Fibroblast of mammary gland (primary cell): ENCODE measurements at regions not wholly inside any gene's neighbourhood (a gene's known extent, or its start where the extent isn't known, plus 50 kb on each side); places are given as distances from the start of the nearest gene placed in this dataset.

Experiments
- DNase-seq: peaks from one replicate; pipeline ENCODE4 v3.0.0-alpha.2; 2010; ENCODE audit warnings: low read depth
- H3K4me3 ChIP-seq: 2 replicates; pipeline ENCODE4 v1.5.1; 2011; ENCODE audit warnings: low read depth, mild to moderate bottlenecking, low read length, moderate library complexity; ENCODE audit not compliant: control insufficient read depth
- TF ChIP-seq, protein P1 (sequence below): conservative IDR thresholded peaks from 2 replicates; pipeline ENCODE4 v1.5.1; 2011; ENCODE audit warnings: low read depth, low read length, inconsistent platforms; ENCODE audit not compliant: control insufficient read depth, insufficient read depth

DNA sequence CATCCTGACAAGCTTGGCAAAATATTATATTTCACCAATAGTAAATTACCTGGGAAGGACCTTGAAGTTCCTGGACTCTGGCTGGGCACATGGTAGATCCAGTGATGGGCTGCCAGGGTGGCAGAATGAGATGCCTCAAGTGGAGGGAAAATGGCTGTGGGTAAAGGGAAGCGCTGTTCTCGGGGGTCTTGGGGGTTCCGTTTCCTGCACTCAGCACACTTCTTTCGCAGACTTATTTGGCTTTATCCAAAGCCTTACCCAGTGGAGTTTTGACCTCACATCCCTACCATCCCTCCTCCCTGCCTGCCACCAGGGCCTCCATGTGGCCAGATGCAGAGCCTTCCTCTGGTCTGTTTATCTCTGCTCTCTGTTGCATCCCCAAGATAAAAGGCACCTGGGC, 654.9 kb upstream of the HS6ST1 start:
- TF ChIP-seq, protein P1, sequence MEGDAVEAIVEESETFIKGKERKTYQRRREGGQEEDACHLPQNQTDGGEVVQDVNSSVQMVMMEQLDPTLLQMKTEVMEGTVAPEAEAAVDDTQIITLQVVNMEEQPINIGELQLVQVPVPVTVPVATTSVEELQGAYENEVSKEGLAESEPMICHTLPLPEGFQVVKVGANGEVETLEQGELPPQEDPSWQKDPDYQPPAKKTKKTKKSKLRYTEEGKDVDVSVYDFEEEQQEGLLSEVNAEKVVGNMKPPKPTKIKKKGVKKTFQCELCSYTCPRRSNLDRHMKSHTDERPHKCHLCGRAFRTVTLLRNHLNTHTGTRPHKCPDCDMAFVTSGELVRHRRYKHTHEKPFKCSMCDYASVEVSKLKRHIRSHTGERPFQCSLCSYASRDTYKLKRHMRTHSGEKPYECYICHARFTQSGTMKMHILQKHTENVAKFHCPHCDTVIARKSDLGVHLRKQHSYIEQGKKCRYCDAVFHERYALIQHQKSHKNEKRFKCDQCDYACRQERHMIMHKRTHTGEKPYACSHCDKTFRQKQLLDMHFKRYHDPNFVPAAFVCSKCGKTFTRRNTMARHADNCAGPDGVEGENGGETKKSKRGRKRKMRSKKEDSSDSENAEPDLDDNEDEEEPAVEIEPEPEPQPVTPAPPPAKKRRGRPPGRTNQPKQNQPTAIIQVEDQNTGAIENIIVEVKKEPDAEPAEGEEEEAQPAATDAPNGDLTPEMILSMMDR = no peak
- H3K4me3 ChIP-seq = no peak overlapping the region
- DNase-seq = no peak

DNA sequence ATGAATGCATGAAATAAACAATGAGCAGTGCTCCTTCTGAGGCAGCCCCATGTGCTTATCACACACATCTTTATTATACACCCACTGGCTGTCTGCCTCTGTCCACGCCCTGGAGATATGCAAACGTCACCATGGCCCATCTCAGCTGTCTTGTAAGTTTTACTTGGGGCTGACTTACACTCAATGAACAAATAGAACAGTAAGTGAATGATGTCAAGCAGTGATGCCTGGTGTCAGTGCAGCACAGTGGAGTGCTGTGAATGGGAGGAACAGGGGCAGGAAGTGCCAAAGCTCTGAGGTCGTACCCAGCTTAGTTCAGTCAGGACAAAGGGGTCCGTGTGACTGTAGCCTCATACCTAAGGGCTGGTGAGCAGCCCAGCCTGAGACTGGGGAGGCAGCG, 659.5 kb upstream of the HS6ST1 start:
- DNase-seq = no peak
- TF ChIP-seq, protein P1 = no peak
- H3K4me3 ChIP-seq = no peak overlapping the region

DNA sequence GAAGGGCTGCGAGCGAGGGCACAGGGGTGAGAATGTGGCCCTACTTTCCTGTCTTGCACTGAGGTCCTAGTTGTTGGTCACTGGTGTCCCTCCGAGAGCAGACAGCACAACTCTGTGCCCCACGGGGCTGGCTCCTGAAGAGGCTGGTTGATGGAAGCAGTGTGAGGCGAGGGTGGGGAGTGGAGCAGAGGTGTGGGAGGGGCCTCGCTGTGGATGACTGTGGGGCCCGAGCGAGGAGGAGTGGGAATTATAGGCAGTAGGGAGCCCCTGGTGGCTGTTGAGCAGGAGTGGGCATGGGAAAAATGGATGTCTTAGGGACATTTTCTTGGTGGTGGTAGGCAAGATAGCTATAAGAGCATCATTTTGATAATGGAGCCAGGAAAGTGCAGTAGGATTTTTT, 660.5 kb upstream of the HS6ST1 start:
- H3K4me3 ChIP-seq = no peak overlapping the region
- TF ChIP-seq, protein P1 = no peak
- no peak for DNase-seq

DNA sequence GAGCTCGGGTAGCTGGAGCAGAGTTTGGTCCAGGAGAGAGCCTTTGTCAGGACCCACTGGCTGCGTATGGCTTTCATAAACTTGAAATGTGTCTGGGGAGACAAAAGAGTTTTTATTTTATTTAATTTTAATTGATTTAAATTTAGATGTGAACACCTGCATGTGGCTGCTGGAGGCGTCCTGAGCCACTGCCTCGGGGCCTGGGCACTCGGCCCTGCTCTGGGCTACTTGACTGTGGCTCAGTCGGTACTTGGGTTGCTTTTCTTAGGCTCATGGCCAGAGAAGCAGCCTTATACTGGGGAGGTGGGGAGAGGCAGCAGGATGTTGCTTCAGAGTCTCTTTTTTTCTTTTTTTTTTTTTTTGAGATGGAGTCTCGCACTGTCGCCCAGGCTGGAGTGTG, 661.8 kb upstream of the HS6ST1 start:
- no peak for DNase-seq
- H3K4me3 ChIP-seq = no peak overlapping the region
- TF ChIP-seq, protein P1 = no peak

DNA sequence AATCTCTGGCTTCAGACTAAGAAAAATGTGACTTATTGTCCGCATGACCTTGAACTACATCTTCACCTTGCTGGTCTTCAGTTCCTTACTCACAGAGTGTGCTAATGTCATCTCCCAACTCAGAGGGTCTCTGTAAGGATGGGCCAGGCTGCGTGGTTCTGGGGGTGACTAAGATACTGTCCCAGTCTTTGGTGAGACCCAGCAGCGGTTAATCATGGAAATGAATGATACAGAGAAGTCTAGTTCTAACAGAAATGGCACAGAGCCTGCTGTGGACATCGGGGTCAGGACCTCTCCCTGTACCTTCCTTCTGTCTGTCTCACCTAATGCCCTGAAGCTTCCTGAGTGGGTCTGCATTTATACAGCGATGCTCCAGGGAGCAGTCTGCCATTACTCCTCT, 662.7 kb upstream of the HS6ST1 start:
- no peak for DNase-seq
- TF ChIP-seq, protein P1 = no peak
- H3K4me3 ChIP-seq = no peak overlapping the region

DNA sequence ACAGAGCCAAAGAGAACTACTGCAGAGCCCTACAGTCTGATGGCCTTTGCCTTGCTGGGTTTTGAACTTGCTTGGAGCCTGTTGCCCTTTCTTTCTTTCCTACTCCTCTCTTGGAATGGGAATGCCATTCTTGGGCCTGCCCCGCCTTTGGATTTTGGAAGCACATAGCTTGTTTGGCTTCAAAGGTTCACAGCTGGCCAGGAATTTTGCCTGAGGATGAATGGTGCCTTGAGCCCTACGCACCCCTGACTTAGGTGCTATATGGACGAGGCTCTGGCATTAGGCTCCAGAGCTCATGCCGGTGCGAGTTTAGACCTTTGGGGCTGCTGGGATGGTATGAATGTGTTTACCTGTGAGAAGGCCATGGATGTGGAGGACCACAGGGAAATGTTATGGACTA, 663.3 kb upstream of the HS6ST1 start:
- TF ChIP-seq, protein P1 = no peak
- DNase-seq = no peak

DNA sequence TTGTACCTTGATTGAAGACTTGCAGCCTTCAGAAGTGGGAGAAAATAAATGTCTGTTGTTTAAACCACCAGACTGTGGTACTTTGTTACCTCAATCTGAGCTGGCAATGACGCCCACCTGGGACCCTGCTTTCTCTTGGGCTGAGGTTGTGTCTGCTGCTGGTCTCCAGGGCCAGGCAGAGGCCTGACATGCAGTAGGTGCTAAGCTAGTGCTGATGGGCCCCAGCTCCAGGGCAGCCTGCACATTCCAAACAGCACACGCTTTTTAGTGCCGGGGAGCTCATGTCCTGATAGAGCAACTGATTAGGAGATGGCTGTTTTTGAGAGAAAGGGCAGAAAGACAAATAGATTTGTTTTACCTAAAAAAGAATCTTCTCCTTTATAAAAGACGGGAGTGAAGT, 664.0 kb upstream of the HS6ST1 start:
- TF ChIP-seq, protein P1 = no peak
- no peak for DNase-seq
- no peak overlapping the region for H3K4me3 ChIP-seq

More for the DNA sequence above, 663.3 kb upstream of the HS6ST1 start:
- no peak overlapping the region for H3K4me3 ChIP-seq
